ENCODE measurements at regions not wholly inside any gene's neighbourhood (a gene's known extent, or its start where the extent isn't known, plus 50 kb on each side); places are given as distances from the start of the nearest gene placed in this dataset.
"Not testable (repeated sequence)": the region's sequence is repeated elsewhere in the genome, so short reads cannot be mapped to it uniquely, and the experiment has no call there.

DNA sequence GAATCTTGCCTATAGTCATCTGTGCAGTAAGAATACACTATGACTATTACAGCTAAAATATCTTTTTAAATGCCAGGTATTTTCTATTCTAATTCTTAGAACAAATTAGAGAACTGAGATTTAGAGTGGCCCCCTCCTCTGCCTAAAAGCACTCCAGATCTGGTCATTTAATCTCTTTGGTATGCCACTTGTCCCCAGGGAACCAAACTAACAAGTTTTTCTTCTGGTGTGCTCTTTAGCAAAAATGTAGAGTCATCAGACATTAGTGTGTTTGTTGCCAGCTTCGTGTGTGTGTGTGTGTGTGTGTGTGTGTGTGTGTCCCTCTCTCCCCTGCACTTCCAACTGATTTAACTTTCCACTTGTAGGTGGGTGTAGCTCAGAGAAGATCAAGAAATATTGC lies 117.8 kb downstream of the SPDYE17 start:
- POLR2A ChIA-PET (ENCODE audit: partially characterized antibody); intact Hi-C loops (cut with micrococcal nuclease); H3K27me3 Mint-ChIP-seq; H3K4me3 ChIP-seq (ENCODE audit: low read length in 2 of 2); H3K4me1 ChIP-seq (ENCODE audit: insufficient read depth, low read length); DNase-seq; H3K27ac ChIP-seq (ENCODE audit: low read depth, low read length); H3K9me3 Mint-ChIP-seq; H3K9me3 ChIP-seq (ENCODE audit: control insufficient read depth in 1 of 2, low read length in 2 of 2); H3K4me3 Mint-ChIP-seq; CTCF ChIA-PET (ENCODE audit: partially characterized antibody); H3K36me3 Mint-ChIP-seq; H3K27me3 ChIP-seq (ENCODE audit: insufficient read depth, low read length); H3K36me3 ChIP-seq (ENCODE audit: insufficient read depth, low read length); H3K27ac Mint-ChIP-seq: not testable (repeated sequence)
- H3K4me1 Mint-ChIP-seq = peaks cover 4 to 12% (median 8%) of the 10 kb centered on the region in 4 donors

DNA sequence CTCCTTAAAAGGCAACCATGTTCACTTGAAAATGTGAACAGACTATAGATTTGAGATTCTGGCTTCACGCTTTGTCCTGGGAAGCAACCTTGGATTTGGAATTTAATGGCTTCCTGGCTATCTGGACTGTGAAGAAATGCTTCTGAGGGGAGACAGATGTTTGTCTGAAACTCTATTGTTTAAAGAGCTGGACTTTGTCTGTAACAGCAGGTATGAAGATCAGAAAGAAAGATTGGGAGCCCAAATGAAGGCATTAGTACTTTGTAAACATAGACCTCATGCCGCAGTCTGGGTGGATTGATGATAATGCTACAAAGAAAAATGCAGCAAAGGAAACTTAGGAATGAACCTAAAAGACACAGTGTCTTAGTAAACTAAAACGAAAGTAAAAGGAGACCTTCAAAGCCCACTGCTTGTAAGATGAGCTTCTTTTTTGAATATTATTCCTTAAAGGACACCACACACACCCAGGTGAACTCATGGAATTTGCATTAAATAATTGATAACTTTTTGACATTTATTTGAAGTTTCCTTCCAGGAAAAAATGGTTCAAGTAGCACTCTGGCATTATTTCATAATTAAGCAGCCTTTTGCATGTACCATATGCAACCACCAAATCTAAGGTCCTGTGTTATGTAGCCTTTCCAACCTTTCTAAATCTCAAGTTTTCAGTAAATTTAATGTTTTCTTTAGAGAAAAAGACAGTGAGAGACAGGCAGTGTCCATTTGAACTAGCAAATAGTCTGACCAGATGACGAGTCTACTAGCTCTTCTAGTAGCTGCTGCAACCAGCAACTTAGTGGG lies 119.9 kb downstream of the SPDYE17 start:
- Mint-ChIP-seq H3K4me1 (peaks cover 4 to 12% (median 8%) of the 10 kb centered on the region in 4 donors), H3K27ac (peak overlapping the region in 1 of 7 donors; percentile 42), H3K4me3 (peak overlapping the region; percentile 46 to 70 (median 52))
- H3K4me1 ChIP-seq (ENCODE audit: insufficient read depth, low read length); H3K27me3 Mint-ChIP-seq; CTCF ChIA-PET (ENCODE audit: partially characterized antibody); H3K36me3 ChIP-seq (ENCODE audit: insufficient read depth, low read length); H3K4me3 ChIP-seq (ENCODE audit: low read length in 2 of 2); intact Hi-C loops (cut with micrococcal nuclease); H3K9me3 ChIP-seq (ENCODE audit: control insufficient read depth in 1 of 2, low read length in 2 of 2); DNase-seq; POLR2A ChIA-PET (ENCODE audit: partially characterized antibody); H3K9me3 Mint-ChIP-seq; H3K27ac ChIP-seq (ENCODE audit: low read depth, low read length); H3K36me3 Mint-ChIP-seq; H3K27me3 ChIP-seq (ENCODE audit: insufficient read depth, low read length): not testable (repeated sequence)

DNA sequence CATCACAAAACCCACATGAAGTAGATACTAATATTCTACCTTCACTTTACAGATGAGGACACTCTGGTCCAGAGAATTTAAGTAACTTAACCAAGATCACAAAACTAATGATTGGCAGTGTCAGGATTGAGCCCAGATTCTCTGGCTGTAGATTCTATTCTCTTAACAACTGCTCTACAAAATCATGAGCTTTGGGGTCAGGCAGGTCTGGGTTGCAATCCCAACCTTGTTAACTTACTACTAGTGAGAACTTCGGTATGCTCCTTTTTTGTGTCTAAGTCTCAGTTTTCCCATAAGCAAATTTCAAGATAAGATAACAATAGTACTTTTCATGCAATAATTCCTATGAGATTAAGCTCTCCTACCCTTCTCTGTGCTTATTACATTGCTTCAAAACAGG lies 127.5 kb downstream of the SPDYE17 start:
- H3K9me3 Mint-ChIP-seq; CTCF ChIA-PET (ENCODE audit: partially characterized antibody); H3K4me1 ChIP-seq (ENCODE audit: insufficient read depth, low read length); intact Hi-C loops (cut with micrococcal nuclease); H3K27ac ChIP-seq (ENCODE audit: low read depth, low read length); H3K9me3 ChIP-seq (ENCODE audit: control insufficient read depth in 1 of 2, low read length in 2 of 2); H3K36me3 ChIP-seq (ENCODE audit: insufficient read depth, low read length); POLR2A ChIA-PET (ENCODE audit: partially characterized antibody); H3K4me3 Mint-ChIP-seq; H3K27me3 Mint-ChIP-seq; H3K4me1 Mint-ChIP-seq; H3K27me3 ChIP-seq (ENCODE audit: insufficient read depth, low read length); H3K27ac Mint-ChIP-seq; H3K36me3 Mint-ChIP-seq; DNase-seq; H3K4me3 ChIP-seq (ENCODE audit: low read length in 2 of 2): not testable (repeated sequence)

DNA sequence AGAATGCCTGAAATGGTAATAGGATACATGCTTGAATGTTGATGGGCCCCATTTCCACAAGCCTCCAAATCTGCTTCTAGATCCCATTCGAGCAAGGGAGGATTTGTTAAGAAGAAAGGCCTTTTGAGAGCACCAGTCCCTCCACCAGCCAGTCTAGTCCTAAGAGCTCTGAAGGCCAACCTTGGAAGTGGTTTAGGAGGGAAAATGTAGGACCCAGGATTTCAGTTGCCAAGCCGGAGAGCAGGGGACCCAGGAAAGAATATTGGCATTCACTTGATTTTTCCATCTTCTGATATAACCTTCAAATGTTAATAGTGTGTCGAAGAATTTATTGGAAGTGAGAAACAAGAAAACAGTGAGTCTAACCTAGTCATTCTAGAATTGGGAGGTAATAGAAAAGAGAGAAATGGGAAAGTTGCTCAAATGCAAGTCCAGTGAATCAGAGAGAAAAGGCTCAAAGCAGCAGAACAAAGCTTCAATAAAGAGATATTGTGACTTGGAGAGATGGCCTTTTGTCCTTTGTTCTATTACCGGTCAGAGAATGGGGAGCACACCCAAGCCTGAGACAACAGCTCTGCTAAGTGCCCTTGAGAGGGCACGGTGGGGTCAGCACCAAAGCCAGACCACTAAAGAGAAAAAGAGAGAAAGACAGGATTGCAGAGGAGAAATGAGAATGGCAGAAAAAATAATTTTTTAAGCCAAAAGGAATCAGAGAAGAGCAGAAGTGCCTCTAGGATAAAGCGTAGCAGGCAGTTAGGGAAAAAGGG lies 130.0 kb downstream of the SPDYE17 start:
- CTCF ChIA-PET (ENCODE audit: partially characterized antibody); H3K27ac Mint-ChIP-seq; intact Hi-C loops (cut with micrococcal nuclease); H3K27me3 Mint-ChIP-seq; H3K36me3 Mint-ChIP-seq; H3K9me3 ChIP-seq (ENCODE audit: control insufficient read depth in 1 of 2, low read length in 2 of 2); H3K27ac ChIP-seq (ENCODE audit: low read depth, low read length); H3K9me3 Mint-ChIP-seq; DNase-seq; H3K36me3 ChIP-seq (ENCODE audit: insufficient read depth, low read length); H3K4me1 ChIP-seq (ENCODE audit: insufficient read depth, low read length); POLR2A ChIA-PET (ENCODE audit: partially characterized antibody); H3K4me1 Mint-ChIP-seq; H3K27me3 ChIP-seq (ENCODE audit: insufficient read depth, low read length); H3K4me3 ChIP-seq (ENCODE audit: low read length in 2 of 2); H3K4me3 Mint-ChIP-seq: not testable (repeated sequence)

DNA sequence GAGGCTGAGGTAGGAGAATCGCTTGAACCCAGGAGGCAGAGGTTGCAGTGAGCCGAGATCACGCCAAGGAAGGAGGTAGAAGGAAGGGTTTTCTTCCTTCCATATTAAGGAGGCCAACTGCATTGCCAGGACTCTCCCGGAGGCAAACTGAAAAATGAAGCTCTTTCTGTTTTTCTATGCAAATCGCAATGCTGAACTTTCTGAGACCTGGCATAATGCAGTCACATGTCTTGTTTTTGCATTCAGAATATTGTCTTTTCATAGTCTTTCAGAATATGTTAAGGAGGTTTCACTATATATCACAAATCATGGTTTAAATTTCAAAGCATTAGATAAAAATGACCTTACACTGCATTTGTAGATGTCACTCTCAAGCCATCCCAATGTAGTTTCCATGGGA lies 133.4 kb downstream of the SPDYE17 start:
- H3K4me3 ChIP-seq (ENCODE audit: low read length in 2 of 2); H3K4me1 ChIP-seq (ENCODE audit: insufficient read depth, low read length); CTCF ChIA-PET (ENCODE audit: partially characterized antibody); H3K9me3 ChIP-seq (ENCODE audit: control insufficient read depth in 1 of 2, low read length in 2 of 2); H3K4me1 Mint-ChIP-seq; H3K27me3 ChIP-seq (ENCODE audit: insufficient read depth, low read length); POLR2A ChIA-PET (ENCODE audit: partially characterized antibody); H3K27ac Mint-ChIP-seq; H3K9me3 Mint-ChIP-seq; intact Hi-C loops (cut with micrococcal nuclease); H3K27me3 Mint-ChIP-seq; DNase-seq; H3K36me3 Mint-ChIP-seq; H3K27ac ChIP-seq (ENCODE audit: low read depth, low read length); H3K36me3 ChIP-seq (ENCODE audit: insufficient read depth, low read length); H3K4me3 Mint-ChIP-seq: not testable (repeated sequence)

DNA sequence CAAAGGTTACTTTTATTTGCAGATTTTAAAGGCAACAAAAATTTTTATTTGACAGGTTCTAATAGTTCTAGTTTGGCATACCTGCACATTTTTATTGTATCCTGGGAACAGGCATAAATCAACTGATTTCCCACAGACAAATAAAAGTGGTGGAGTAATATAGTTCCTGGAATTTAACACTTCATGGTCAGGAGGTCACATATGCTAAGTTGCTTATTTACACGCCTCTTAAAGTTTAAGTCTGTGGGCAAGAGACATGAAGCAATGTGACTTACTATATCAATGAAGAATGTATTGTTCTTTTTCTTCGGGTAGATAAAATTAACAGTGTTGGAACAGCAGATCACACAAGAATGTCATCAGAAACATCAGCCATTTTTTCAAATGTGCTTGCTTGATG lies 135.2 kb downstream of the SPDYE17 start:
- H3K27me3 Mint-ChIP-seq; DNase-seq; POLR2A ChIA-PET (ENCODE audit: partially characterized antibody); H3K4me3 Mint-ChIP-seq; H3K9me3 Mint-ChIP-seq; H3K27ac ChIP-seq (ENCODE audit: low read depth, low read length); H3K36me3 ChIP-seq (ENCODE audit: insufficient read depth, low read length); H3K27ac Mint-ChIP-seq; H3K36me3 Mint-ChIP-seq; H3K4me1 ChIP-seq (ENCODE audit: insufficient read depth, low read length); CTCF ChIA-PET (ENCODE audit: partially characterized antibody); H3K4me3 ChIP-seq (ENCODE audit: low read length in 2 of 2); H3K9me3 ChIP-seq (ENCODE audit: control insufficient read depth in 1 of 2, low read length in 2 of 2); intact Hi-C loops (cut with micrococcal nuclease); H3K4me1 Mint-ChIP-seq; H3K27me3 ChIP-seq (ENCODE audit: insufficient read depth, low read length): not testable (repeated sequence)

DNA sequence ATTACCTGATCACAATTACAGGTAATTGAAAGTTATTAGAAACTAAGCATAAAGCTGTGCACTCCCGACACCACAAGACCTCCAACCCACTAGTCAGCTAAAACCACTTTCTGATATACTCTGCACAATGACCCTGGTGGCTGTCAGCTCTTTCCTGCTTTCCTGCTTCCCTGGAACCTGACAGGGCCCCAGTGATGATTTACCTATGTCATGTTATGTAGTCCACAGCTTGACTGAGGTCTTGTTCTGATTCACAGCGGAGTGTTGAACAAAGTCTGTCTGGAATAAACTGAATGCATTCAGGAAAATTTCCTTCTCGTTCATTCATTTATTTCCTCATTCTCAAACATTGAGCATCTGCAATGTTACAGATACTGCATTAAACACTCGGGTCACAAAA lies 136.5 kb downstream of the SPDYE17 start:
- H3K27me3 Mint-ChIP-seq; DNase-seq; H3K9me3 ChIP-seq (ENCODE audit: control insufficient read depth in 1 of 2, low read length in 2 of 2); H3K36me3 Mint-ChIP-seq; H3K4me3 ChIP-seq (ENCODE audit: low read length in 2 of 2); H3K4me1 Mint-ChIP-seq; POLR2A ChIA-PET (ENCODE audit: partially characterized antibody); H3K4me1 ChIP-seq (ENCODE audit: insufficient read depth, low read length); H3K4me3 Mint-ChIP-seq; CTCF ChIA-PET (ENCODE audit: partially characterized antibody); intact Hi-C loops (cut with micrococcal nuclease); H3K27ac ChIP-seq (ENCODE audit: low read depth, low read length); H3K27ac Mint-ChIP-seq; H3K27me3 ChIP-seq (ENCODE audit: insufficient read depth, low read length); H3K9me3 Mint-ChIP-seq; H3K36me3 ChIP-seq (ENCODE audit: insufficient read depth, low read length): not testable (repeated sequence)
